NB4 (cell line): ENCODE measurements at regions not wholly inside any gene's neighbourhood (a gene's known extent, or its start where the extent isn't known, plus 50 kb on each side); places are given as distances from the start of the nearest gene placed in this dataset.
"Not testable (repeated sequence)": the region's sequence is repeated elsewhere in the genome, so short reads cannot be mapped to it uniquely, and the experiment has no call there.

Experiments
- DNase-seq: peaks from one replicate; pipeline ENCODE4 v3.0.0; 2010; ENCODE audit warnings: low read depth
- H3K4me3 ChIP-seq: one replicate; pipeline ENCODE4 v1.5.1; 2011; ENCODE audit warnings: mild to moderate bottlenecking, low read depth, low read length, moderate library complexity
- MYC ChIP-seq: IDR thresholded peaks from 2 replicates; pipeline ENCODE4 v1.6.1; 2011; ENCODE audit warnings: low read depth, low read length
- POLR2A ChIP-seq: IDR thresholded peaks from 2 replicates; pipeline ENCODE4 v1.6.1; 2011; ENCODE audit warnings: mild to moderate bottlenecking; ENCODE audit not compliant: insufficient read length; ENCODE audit errors: extremely low read depth
- TF ChIP-seq, protein P1 (sequence below): IDR thresholded peaks from one replicate; pipeline ENCODE4 v1.5.1; 2012; ENCODE audit warnings: low read depth, low read length
- TF ChIP-seq, protein P2 (sequence below): IDR thresholded peaks from 2 replicates; pipeline ENCODE4 v1.6.1; 2011; ENCODE audit warnings: low read depth, low read length

DNA sequence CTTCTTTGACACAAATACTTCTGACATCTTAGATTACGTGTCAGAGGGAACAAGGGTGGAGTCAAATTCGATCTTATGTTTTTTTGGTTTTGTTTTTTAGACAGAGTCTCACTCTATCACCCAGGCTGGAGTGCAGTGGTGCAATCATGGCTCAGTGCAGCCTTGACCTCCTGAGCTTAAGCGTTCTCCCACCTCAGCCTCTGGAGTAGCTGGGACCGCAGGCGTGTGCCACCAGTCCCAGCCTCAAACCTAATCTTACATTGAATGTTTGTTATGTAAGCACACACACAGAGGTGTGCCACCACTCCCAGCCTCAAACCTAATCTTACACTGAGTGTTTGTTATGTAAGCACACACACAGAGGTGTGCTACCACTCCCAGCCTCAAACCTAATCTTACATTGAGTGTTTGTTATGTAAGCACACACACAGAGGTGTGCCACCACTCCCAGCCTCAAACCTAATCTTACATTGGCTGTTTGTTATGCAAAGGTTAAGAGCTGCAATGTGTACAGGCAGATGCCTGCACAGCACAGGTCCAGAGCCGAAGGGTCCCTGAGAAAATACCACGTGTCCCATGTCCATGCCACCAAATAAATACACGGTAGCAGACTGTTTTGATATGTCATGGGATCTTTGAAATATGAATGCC is 118.0 kb downstream of the ATP6V0E2 start:
- DNase-seq, H3K4me3 ChIP-seq: not testable (repeated sequence)

DNA sequence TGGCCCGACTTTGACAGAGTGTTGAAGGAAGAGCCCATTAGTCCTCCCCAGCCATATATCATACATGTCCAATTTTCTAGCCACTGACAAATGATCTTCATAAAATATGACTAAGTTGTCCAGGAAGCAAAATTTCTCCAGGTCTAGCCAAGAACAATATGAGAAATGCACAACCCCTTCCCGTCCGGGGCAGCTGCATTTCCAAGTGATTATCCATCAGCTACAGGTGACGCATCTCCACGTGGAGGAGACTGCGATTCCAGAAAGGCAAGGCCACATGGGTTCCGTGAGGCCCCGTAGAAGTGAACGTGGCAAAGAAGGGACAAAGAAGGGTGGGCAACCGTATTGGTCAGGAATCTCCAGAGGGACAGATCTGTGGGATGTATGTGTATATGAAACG is 118.6 kb downstream of the ATP6V0E2 start:
- H3K4me3 ChIP-seq, DNase-seq: not testable (repeated sequence)

DNA sequence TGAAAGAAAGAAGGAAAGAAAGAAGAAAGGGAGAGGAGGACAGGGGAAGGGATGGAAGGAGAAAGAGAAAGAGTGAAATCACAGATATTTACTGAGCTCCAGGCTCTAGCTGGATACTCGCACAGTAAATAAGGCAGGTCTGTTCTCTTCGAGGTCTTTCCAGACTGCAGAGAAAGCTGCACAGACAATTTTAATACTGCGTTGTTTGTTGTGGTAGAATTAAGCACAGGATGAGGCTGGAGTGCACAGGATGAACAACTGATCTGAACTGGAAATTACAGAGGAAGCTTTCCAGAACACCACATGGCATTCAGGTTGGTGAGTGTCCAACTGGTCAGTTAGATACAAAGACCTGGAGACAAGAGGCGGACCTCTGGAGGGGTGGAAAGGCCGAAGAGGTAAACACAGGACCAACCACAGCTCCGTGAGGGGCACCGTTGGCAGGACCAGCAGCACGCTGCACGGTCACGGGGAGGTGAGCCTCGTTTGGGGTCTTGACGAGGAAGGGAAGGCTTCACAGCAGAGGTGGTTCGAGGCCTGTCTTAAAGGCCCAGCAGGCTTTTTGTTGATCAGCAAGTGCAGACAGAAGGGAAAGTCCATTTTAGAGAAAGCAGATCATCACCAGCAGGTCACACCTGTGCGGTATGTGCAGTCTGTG is 121.7 kb downstream of the ATP6V0E2 start:
- not testable (repeated sequence) for H3K4me3 ChIP-seq

GRCh38 chr7:150000780-150001599 is 127.2 kb downstream of the ATP6V0E2 start:
- not testable (repeated sequence) for H3K4me3 ChIP-seq
- DNase-seq = peak; percentile 27

More for the DNA sequence above, 121.7 kb downstream of the ATP6V0E2 start:
- DNase-seq = not testable (repeated sequence)

- no peak overlapping the region for H3K4me3 ChIP-seq
- no peak for TF ChIP-seq MYC
- TF ChIP-seq, protein P1, sequence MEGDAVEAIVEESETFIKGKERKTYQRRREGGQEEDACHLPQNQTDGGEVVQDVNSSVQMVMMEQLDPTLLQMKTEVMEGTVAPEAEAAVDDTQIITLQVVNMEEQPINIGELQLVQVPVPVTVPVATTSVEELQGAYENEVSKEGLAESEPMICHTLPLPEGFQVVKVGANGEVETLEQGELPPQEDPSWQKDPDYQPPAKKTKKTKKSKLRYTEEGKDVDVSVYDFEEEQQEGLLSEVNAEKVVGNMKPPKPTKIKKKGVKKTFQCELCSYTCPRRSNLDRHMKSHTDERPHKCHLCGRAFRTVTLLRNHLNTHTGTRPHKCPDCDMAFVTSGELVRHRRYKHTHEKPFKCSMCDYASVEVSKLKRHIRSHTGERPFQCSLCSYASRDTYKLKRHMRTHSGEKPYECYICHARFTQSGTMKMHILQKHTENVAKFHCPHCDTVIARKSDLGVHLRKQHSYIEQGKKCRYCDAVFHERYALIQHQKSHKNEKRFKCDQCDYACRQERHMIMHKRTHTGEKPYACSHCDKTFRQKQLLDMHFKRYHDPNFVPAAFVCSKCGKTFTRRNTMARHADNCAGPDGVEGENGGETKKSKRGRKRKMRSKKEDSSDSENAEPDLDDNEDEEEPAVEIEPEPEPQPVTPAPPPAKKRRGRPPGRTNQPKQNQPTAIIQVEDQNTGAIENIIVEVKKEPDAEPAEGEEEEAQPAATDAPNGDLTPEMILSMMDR = no peak
- no peak for TF ChIP-seq POLR2A
- TF ChIP-seq, protein P2, sequence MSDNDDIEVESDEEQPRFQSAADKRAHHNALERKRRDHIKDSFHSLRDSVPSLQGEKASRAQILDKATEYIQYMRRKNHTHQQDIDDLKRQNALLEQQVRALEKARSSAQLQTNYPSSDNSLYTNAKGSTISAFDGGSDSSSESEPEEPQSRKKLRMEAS = no peak
- DNase-seq = peak; percentile 8
Observed at GRCh38 chr7:150003304-150003810, 129.6 kb downstream of the ATP6V0E2 start.

- not testable (repeated sequence) for DNase-seq, H3K4me3 ChIP-seq
Observed at GRCh38 chr7:150003973-150004372, 130.2 kb downstream of the ATP6V0E2 start.

DNA sequence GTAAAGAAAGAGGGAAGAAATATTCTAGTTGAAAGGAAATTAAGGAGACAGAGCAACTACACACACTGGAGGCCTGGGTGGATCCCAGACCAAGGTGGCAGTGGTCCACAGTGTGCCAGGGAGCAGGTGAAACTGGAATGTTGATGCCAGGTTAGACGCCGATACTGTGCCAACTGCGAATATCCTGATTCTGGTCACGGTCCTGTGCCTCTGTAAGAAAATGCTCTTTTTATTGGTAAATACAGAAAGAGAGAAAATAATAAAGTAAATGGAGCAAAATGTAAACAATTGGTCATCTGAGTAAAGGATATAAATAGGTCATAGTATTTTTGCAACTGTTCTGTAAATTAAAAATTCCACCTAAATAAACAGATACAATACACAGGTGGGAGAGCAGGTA is 131.1 kb downstream of the ATP6V0E2 start:
- not testable (repeated sequence) for H3K4me3 ChIP-seq, DNase-seq

GRCh38 chr7:150009620-150010303 is 136.0 kb downstream of the ATP6V0E2 start:
- DNase-seq = not testable (repeated sequence)

GRCh38 chr7:150016651-150017189 is 143.0 kb downstream of the ATP6V0E2 start:
- not testable (repeated sequence) for H3K4me3 ChIP-seq, DNase-seq

More at GRCh38 chr7:150009620-150010303, 136.0 kb downstream of the ATP6V0E2 start:
- H3K4me3 ChIP-seq = not testable (repeated sequence)

DNA sequence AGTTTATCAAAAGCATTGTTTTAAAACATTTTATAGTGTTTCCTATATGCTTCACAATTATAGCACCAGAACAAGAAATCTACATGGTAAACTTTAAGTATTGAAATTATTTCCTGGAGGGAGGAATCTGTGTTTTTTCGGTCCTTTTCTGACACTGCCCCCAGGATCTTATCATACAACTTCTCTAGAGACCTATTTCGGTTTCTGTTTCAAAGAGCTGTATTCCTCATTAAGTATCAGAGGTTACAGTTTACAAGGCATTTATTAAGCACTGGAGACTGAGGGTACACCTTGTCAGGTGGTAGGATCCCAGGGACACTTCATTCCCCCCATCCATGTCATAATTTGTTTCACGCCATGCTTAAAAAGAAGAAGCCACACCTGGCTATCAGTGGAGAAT is 146.4 kb downstream of the ATP6V0E2 start:
- DNase-seq, H3K4me3 ChIP-seq: not testable (repeated sequence)

GRCh38 chr7:150024550-150025490 is 151.1 kb downstream of the ATP6V0E2 start:
- H3K4me3 ChIP-seq, DNase-seq: not testable (repeated sequence)

DNA sequence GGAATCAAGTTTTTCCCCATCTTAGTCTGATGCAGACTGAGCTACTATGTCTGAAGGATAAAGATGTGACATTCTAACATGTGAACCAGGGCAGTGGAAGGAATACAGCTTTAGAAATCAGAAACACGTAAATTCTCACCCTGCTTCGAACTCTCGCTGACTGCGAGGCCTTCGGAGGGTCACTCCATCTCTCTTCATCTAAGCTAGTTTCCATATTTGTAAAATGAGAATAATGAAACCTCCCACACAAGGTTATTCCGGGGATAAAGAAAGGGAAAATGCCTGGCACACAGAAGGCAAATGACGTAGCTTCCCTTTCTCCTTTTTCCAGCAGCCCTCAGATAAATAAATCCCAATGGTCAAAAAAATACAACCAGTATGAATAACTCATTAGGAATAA is 152.0 kb downstream of the ATP6V0E2 start:
- not testable (repeated sequence) for DNase-seq, H3K4me3 ChIP-seq

DNA sequence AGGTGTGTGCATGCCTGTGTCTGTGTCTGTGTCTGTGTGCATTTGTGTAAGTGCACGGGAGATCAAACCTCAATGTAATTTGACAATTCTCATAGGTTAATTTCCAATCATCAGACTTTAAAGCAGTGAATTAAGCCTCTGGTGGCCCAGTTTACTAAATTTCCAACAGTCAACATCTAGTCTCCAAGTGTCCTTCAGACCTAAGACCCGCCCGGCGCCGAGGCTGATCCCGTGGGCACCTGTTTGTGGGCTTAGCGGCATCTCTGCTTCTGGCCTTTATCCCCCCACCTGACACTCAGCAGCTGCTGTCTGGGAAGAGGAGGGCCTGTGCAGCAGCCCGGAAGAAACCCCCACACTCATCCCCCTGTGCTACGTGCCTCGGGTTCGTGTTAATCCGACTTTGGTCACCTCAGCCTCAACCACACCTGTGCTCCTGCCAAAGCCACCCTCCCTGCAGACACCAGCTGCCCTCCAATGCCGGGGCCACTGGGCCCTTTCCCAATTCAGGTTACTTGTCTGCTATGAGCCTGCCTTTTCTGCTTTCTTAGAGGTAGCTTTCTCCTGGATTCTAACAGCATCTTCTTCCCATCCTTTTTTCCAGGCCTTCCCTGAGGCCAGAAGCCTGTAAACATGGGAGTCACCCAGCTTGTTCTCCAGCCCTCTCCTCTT is 154.7 kb downstream of the ATP6V0E2 start:
- not testable (repeated sequence) for H3K4me3 ChIP-seq, DNase-seq

DNA sequence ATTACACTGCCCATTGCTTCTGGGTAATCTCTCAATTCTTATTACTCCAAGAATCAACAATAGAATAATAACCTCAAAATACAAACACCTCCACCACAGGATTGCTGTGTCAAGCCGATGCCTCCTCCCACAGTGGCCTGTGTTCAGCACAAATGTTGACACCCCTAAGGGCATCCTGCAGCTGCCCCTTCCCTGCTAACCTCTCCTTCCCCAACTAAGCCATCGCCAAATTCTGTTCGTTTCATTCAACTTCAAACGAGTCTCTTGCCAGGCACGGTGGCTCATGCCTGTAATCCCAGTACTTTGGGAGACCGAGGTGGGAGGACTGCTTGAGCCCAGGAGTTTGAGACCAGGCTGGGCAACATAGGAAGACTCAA is 155.2 kb downstream of the ATP6V0E2 start:
- not testable (repeated sequence) for H3K4me3 ChIP-seq, DNase-seq

GRCh38 chr7:150031733-150032132 is 158.0 kb downstream of the ATP6V0E2 start:
- DNase-seq, H3K4me3 ChIP-seq: not testable (repeated sequence)
